Activated CD4-positive, alpha-beta memory T cell treated with anti-CD3 and anti-CD28 coated beads, Interleukin-2, amount 10 ng/mL, durations not matched to agents 7 days and 5 days (primary cell): ENCODE measurements at regions not wholly inside any gene's neighbourhood (a gene's known extent, or its start where the extent isn't known, plus 50 kb on each side); places are given as distances from the start of the nearest gene placed in this dataset.

Source experiments
- CTCF ChIA-PET: fragments of 350-600 bp; sonication (Branson Sonifier 250); formaldehyde crosslinking; loops from one replicate; lab custom pipeline; 2021; ENCODE audit warnings: antibody characterized with exemption, inconsistent platforms; lab: Charles Lee
- POLR2A ChIA-PET: fragments of 350-600 bp; sonication (Branson Sonifier 250); formaldehyde crosslinking; loops from one replicate; lab custom pipeline; 2021; ENCODE audit warnings: antibody characterized with exemption; lab: Charles Lee
- DNase-seq: peaks from one replicate; pipeline ENCODE4 v3.0.0-alpha.2; 2020
- H3K27ac Mint-ChIP-seq: one replicate; pipeline ENCODE4 v1.8.0; 2021; ENCODE audit warnings: mild to moderate bottlenecking, mixed read lengths
- H3K27me3 Mint-ChIP-seq: one replicate; pipeline ENCODE4 v1.8.0; 2021; ENCODE audit warnings: mixed read lengths
- H3K36me3 Mint-ChIP-seq: one replicate; pipeline ENCODE4 v1.8.0; 2021; ENCODE audit warnings: low read depth, mixed read lengths
- H3K4me1 Mint-ChIP-seq: one replicate; pipeline ENCODE4 v1.8.0; 2021; ENCODE audit warnings: mixed read lengths
- H3K4me3 Mint-ChIP-seq: one replicate; pipeline ENCODE4 v1.8.0; 2021; ENCODE audit warnings: mild to moderate bottlenecking, mixed read lengths
- H3K9me3 Mint-ChIP-seq: one replicate; pipeline ENCODE4 v1.8.0; 2021; ENCODE audit warnings: mixed read lengths

- Mint-ChIP-seq H3K4me1 (no peaks in the 10 kb centered on the region), H3K4me3 (no peak overlapping the region), H3K9me3 (peaks cover 2% of the 10 kb centered on the region), H3K36me3 (no peaks in the 10 kb centered on the region), H3K27me3 (no peaks in the 10 kb centered on the region), H3K27ac (no peak overlapping the region)
- no peak for DNase-seq
- POLR2A ChIA-PET, result no interaction called here
- CTCF ChIA-PET, result no interaction called here
These were observed 1920.4 kb downstream of the MRPL39 start for GRCh38 chr21:23686737-23687523.

DNA sequence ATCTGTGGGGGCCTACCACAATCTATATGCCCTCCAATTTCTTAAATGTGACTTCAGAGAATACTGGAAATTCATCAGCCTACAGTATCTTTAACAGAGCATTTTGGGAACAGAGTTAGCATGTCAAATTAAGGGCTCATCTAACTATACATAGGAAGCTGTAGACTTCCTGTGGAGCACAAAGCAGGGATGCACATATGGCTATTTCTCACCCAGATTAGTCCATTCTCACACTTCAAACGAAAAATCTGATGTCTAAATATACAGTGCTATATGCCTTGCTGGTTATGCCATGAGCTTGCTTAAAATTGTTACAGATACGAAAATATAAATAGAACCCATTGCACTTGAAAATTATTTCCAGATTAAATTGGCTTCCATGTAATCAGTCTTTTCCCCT is 1922.8 kb downstream of the MRPL39 start:
- ChIA-PET CTCF (no interaction called here), POLR2A (no interaction called here)
- no peak for DNase-seq
- H3K4me1 Mint-ChIP-seq, result no peaks in the 10 kb centered on the region
- peaks cover 4% of the 10 kb centered on the region for H3K9me3 Mint-ChIP-seq
- no peak overlapping the region for H3K27ac Mint-ChIP-seq
- no peaks in the 10 kb centered on the region for H3K36me3 Mint-ChIP-seq
- no peak overlapping the region for H3K4me3 Mint-ChIP-seq
- no peaks in the 10 kb centered on the region for H3K27me3 Mint-ChIP-seq

GRCh38 chr21:23664193-23664694 is 1943.0 kb downstream of the MRPL39 start:
- POLR2A ChIA-PET, result interaction anchor here (0.7 kb wide), 1 partner anchor 32 kb away, joined by 4 read pairs; no protein-coding TSS in a partner anchor
- Mint-ChIP-seq H3K36me3 (no peaks in the 10 kb centered on the region), H3K27ac (no peak overlapping the region), H3K4me3 (no peak overlapping the region), H3K27me3 (no peaks in the 10 kb centered on the region), H3K4me1 (no peaks in the 10 kb centered on the region), H3K9me3 (no peaks in the 10 kb centered on the region)
- CTCF ChIA-PET, result no interaction called here
- DNase-seq, result no peak

- Mint-ChIP-seq H3K36me3 (no peaks in the 10 kb centered on the region), H3K4me3 (no peak overlapping the region), H3K9me3 (no peaks in the 10 kb centered on the region), H3K4me1 (no peaks in the 10 kb centered on the region), H3K27me3 (no peaks in the 10 kb centered on the region), H3K27ac (no peak overlapping the region)
- ChIA-PET POLR2A (no interaction called here), CTCF (no interaction called here)
- DNase-seq, result no peak
These were observed 1946.7 kb downstream of the MRPL39 start for GRCh38 chr21:23660560-23660959.

- Mint-ChIP-seq H3K27ac (no peak overlapping the region), H3K9me3 (no peaks in the 10 kb centered on the region)
- POLR2A ChIA-PET, result no interaction called here
These were observed 1962.5 kb downstream of the MRPL39 start for GRCh38 chr21:23644768-23645167.

GRCh38 chr21:23639721-23640120 is 1967.6 kb downstream of the MRPL39 start:
- peaks cover 6% of the 10 kb centered on the region for H3K9me3 Mint-ChIP-seq
- POLR2A ChIA-PET, result no interaction called here
- no peaks in the 10 kb centered on the region for H3K4me1 Mint-ChIP-seq
- CTCF ChIA-PET, result no interaction called here
- H3K36me3 Mint-ChIP-seq, result no peaks in the 10 kb centered on the region
- no peak overlapping the region for H3K27ac Mint-ChIP-seq
- no peak overlapping the region for H3K4me3 Mint-ChIP-seq
- DNase-seq, result no peak
- H3K27me3 Mint-ChIP-seq, result no peaks in the 10 kb centered on the region

More at GRCh38 chr21:23644768-23645167, 1962.5 kb downstream of the MRPL39 start:
- Mint-ChIP-seq H3K27me3 (no peaks in the 10 kb centered on the region), H3K36me3 (no peaks in the 10 kb centered on the region), H3K4me1 (no peaks in the 10 kb centered on the region), H3K4me3 (no peak overlapping the region)
- CTCF ChIA-PET, result no interaction called here
- no peak for DNase-seq

GRCh38 chr21:23638131-23638695 is 1969.1 kb downstream of the MRPL39 start:
- no peak for DNase-seq
- H3K4me1 Mint-ChIP-seq, result no peaks in the 10 kb centered on the region
- CTCF ChIA-PET, result no interaction called here
- H3K27ac Mint-ChIP-seq, result no peak overlapping the region
- POLR2A ChIA-PET, result no interaction called here
- H3K4me3 Mint-ChIP-seq, result no peak overlapping the region
- H3K9me3 Mint-ChIP-seq, result peaks cover 6% of the 10 kb centered on the region
- H3K36me3 Mint-ChIP-seq, result no peaks in the 10 kb centered on the region
- H3K27me3 Mint-ChIP-seq, result no peaks in the 10 kb centered on the region

GRCh38 chr21:23633447-23633940 is 1973.8 kb downstream of the MRPL39 start:
- CTCF ChIA-PET, result no interaction called here
- no peaks in the 10 kb centered on the region for H3K4me1 Mint-ChIP-seq
- H3K27me3 Mint-ChIP-seq, result no peaks in the 10 kb centered on the region
- H3K36me3 Mint-ChIP-seq, result no peaks in the 10 kb centered on the region
- no peak overlapping the region for H3K4me3 Mint-ChIP-seq
- H3K9me3 Mint-ChIP-seq, result peaks cover 6% of the 10 kb centered on the region
- no peak overlapping the region for H3K27ac Mint-ChIP-seq
- POLR2A ChIA-PET, result no interaction called here
- no peak for DNase-seq

GRCh38 chr21:23624281-23624680 is 1983.0 kb downstream of the MRPL39 start:
- H3K36me3 Mint-ChIP-seq, result no peaks in the 10 kb centered on the region
- ChIA-PET POLR2A (no interaction called here), CTCF (no interaction called here)
- no peaks in the 10 kb centered on the region for H3K4me1 Mint-ChIP-seq
- no peak overlapping the region for H3K4me3 Mint-ChIP-seq
- H3K27me3 Mint-ChIP-seq, result no peaks in the 10 kb centered on the region
- DNase-seq, result no peak
- H3K27ac Mint-ChIP-seq, result no peak overlapping the region
- H3K9me3 Mint-ChIP-seq, result no peaks in the 10 kb centered on the region

DNA sequence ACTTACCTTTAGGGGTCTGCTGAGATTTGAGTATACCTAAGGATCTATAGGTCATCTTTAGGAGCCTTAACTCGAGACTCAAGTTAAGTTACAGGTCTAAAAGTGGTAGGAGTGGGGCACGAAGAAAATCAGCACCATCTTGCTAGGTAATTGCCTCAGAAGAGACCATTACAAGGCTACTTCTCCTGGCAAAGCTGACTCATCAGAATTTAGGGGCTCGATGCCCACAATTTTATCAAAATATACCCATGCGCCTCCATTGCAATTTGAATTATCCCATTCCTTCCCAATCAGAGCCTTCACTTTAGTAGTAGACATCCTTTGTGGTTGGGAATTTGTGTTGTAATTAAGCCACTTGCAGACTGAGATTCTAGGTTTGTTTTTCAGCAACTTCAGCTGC is 1994.3 kb downstream of the MRPL39 start:
- ChIA-PET POLR2A (no interaction called here), CTCF (no interaction called here)
- Mint-ChIP-seq H3K27me3 (no peaks in the 10 kb centered on the region), H3K9me3 (no peaks in the 10 kb centered on the region), H3K4me3 (no peak overlapping the region), H3K4me1 (no peaks in the 10 kb centered on the region), H3K36me3 (no peaks in the 10 kb centered on the region), H3K27ac (no peak overlapping the region)
- DNase-seq, result no peak

GRCh38 chr21:23612210-23612609 is 1995.1 kb downstream of the MRPL39 start:
- Mint-ChIP-seq H3K36me3 (no peaks in the 10 kb centered on the region), H3K27me3 (no peaks in the 10 kb centered on the region), H3K27ac (no peak overlapping the region), H3K4me1 (no peaks in the 10 kb centered on the region), H3K9me3 (no peaks in the 10 kb centered on the region), H3K4me3 (no peak overlapping the region)
- CTCF ChIA-PET, result no interaction called here
- DNase-seq, result no peak
- POLR2A ChIA-PET, result no interaction called here

DNA sequence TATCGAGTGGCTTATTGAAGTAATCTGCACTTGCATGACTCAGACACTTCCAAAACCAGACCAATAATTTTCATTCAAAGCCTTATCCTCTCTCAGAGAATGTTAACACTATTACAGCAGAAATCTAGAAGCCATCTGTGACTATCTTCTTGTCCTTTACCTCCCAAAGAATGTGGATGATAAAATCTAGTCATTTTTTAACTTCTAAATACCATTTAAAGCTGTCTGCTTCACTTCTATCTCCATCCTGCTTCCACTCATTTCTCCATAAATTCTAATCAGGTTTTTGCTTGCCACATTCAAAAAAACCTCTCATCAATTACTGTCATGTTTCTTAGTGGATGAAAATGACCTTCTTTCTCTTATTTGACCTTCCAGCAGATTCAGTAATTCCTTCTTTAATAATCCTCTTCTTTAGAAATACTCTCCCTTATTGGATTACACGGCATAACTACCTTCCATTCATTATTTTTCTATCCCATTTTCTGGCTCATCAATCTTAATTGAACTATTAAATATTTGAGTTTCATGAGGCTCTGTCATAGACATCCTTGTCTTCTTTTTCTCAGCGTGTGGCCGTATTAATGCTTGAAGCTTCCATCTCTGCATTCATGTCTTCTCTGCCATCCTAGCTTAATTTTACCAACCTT is 1999.4 kb downstream of the MRPL39 start:
- no peak overlapping the region for H3K4me3 Mint-ChIP-seq
- no peaks in the 10 kb centered on the region for H3K27me3 Mint-ChIP-seq
- POLR2A ChIA-PET, result no interaction called here
- CTCF ChIA-PET, result no interaction called here
- H3K27ac Mint-ChIP-seq, result no peak overlapping the region
- no peaks in the 10 kb centered on the region for H3K4me1 Mint-ChIP-seq
- peaks cover 6% of the 10 kb centered on the region for H3K9me3 Mint-ChIP-seq
- no peak for DNase-seq
- H3K36me3 Mint-ChIP-seq, result no peaks in the 10 kb centered on the region

DNA sequence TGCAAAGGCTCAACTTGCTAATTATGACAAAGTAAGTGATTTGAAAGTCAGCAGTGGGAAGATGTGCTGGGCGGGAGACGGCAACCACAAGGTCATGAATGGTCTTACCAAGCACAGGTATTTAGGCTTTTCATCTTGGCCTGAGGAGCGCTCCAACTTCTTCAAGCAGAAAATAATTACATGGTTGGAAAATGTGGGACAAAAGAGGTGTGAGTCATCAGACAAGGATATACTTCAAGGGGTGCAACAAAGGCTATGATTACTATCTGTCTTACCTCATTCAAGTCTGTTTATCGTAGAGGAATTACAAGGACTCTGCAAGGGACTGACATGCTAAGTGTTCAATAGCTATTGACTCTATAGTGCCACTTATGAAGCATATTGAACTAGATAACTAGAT is 2005.7 kb downstream of the MRPL39 start:
- no peak overlapping the region for H3K4me3 Mint-ChIP-seq
- H3K4me1 Mint-ChIP-seq, result no peaks in the 10 kb centered on the region
- no peak overlapping the region for H3K27ac Mint-ChIP-seq
- H3K27me3 Mint-ChIP-seq, result no peaks in the 10 kb centered on the region
- POLR2A ChIA-PET, result no interaction called here
- no peak for DNase-seq
- CTCF ChIA-PET, result no interaction called here
- peaks cover 13% of the 10 kb centered on the region for H3K9me3 Mint-ChIP-seq
- no peaks in the 10 kb centered on the region for H3K36me3 Mint-ChIP-seq
